SK-N-SH treated with all-trans-retinoic acid at 6 μM for 48 hours (cell line): ENCODE measurements at regions not wholly inside any gene's neighbourhood (a gene's known extent, or its start where the extent isn't known, plus 50 kb on each side); places are given as distances from the start of the nearest gene placed in this dataset.

Experiments
- ATAC-seq: fragments of 200-7000 bp; cut with Tn5 transposase; 3 replicates; pipeline ENCODE4 v1.9.1; 2020; ENCODE audit warnings: mild to moderate bottlenecking, moderate library complexity
- ARNTL ChIP-seq: fragments of 450-650 bp; formaldehyde crosslinking; IDR thresholded peaks from 2 replicates; pipeline ENCODE4 v1.5.0; 2020; ENCODE audit warnings: low read depth, mild to moderate bottlenecking, moderate library complexity, borderline replicate concordance
- BACH2 ChIP-seq: fragments of 250-450 bp; sonication (Bioruptor Pico); IDR thresholded peaks from 2 replicates; pipeline ENCODE4 v1.9.0; 2021; ENCODE audit warnings: mild to moderate bottlenecking, borderline replicate concordance
- CSDC2 ChIP-seq: fragments of 250-450 bp; sonication (Bioruptor Pico); IDR thresholded peaks from 2 replicates; pipeline ENCODE4 v1.5.0; 2020; ENCODE audit warnings: mild to moderate bottlenecking, moderate library complexity
- ESRRG ChIP-seq: fragments of 250-450 bp; sonication (Bioruptor Pico); IDR thresholded peaks from 2 replicates; pipeline ENCODE4 v1.6.1; 2021; ENCODE audit warnings: mild to moderate bottlenecking
- GLIS3 ChIP-seq: fragments of 250-450 bp; sonication (Bioruptor Pico); IDR thresholded peaks from 2 replicates; pipeline ENCODE4 v1.5.0; 2020; ENCODE audit warnings: mild to moderate bottlenecking, moderate library complexity
- ISL1 ChIP-seq: fragments of 250-450 bp; sonication (Bioruptor Pico); IDR thresholded peaks from 2 replicates; pipeline ENCODE4 v2.1.2; 2022; ENCODE audit warnings: mild to moderate bottlenecking, moderate library complexity
- OSR1 ChIP-seq: fragments of 250-450 bp; sonication (Bioruptor Pico); IDR thresholded peaks from 2 replicates; pipeline ENCODE4 v1.8.0; 2022; ENCODE audit warnings: moderate library complexity, mild to moderate bottlenecking, inconsistent platforms
- PATZ1 ChIP-seq: fragments of 250-450 bp; sonication (Bioruptor Pico); IDR thresholded peaks from 2 replicates; pipeline ENCODE4 v1.8.0; 2020; ENCODE audit warnings: mild to moderate bottlenecking, moderate library complexity, borderline replicate concordance
- PPARA ChIP-seq: fragments of 250-450 bp; sonication (Bioruptor Pico); IDR thresholded peaks from 2 replicates; pipeline ENCODE4 v1.5.0; 2020; ENCODE audit warnings: mild to moderate bottlenecking, borderline replicate concordance
- RARB ChIP-seq: fragments of 250-450 bp; sonication (Bioruptor Pico); IDR thresholded peaks from 2 replicates; pipeline ENCODE4 v1.8.0; 2021; ENCODE audit warnings: mild to moderate bottlenecking, moderate library complexity
- TCF4 ChIP-seq: fragments of 250-450 bp; sonication (Bioruptor Pico); IDR thresholded peaks from 2 replicates; pipeline ENCODE4 v1.8.0; 2021; ENCODE audit warnings: mild to moderate bottlenecking, moderate library complexity, borderline replicate concordance
- TOX ChIP-seq: fragments of 250-450 bp; sonication (Bioruptor Pico); IDR thresholded peaks from 2 replicates; pipeline ENCODE4 v1.8.0; 2021; ENCODE audit warnings: mild to moderate bottlenecking, moderate library complexity, borderline replicate concordance
- ZC3H10 ChIP-seq: fragments of 250-450 bp; sonication (Bioruptor Pico); IDR thresholded peaks from 2 replicates; pipeline ENCODE4 v1.5.1; 2021; ENCODE audit warnings: mild to moderate bottlenecking, moderate library complexity
- ZFP3 ChIP-seq: fragments of 250-450 bp; sonication (Bioruptor Pico); IDR thresholded peaks from 2 replicates; pipeline ENCODE4 v1.5.0; 2020; ENCODE audit warnings: mild to moderate bottlenecking, moderate library complexity
- ZFP30 ChIP-seq: fragments of 450-650 bp; formaldehyde crosslinking; IDR thresholded peaks from 2 replicates; pipeline ENCODE4 v1.5.0; 2022; ENCODE audit warnings: mild to moderate bottlenecking, moderate library complexity
- ZNF565 ChIP-seq: fragments of 450-650 bp; formaldehyde crosslinking; conservative IDR thresholded peaks from 2 replicates; pipeline ENCODE4 v1.5.0; 2020; ENCODE audit warnings: low read depth, mild to moderate bottlenecking, moderate library complexity
- ZNF70 ChIP-seq: fragments of 450-650 bp; formaldehyde crosslinking; IDR thresholded peaks from 2 replicates; pipeline ENCODE4 v1.5.0; 2020; ENCODE audit warnings: mild to moderate bottlenecking, moderate library complexity
- ZNF8 ChIP-seq: fragments of 450-650 bp; formaldehyde crosslinking; IDR thresholded peaks from 2 replicates; pipeline ENCODE4 v1.5.0; 2020; ENCODE audit warnings: mild to moderate bottlenecking, moderate library complexity
- TF ChIP-seq, protein P1 (sequence below): fragments of 250-450 bp; sonication (Bioruptor Pico); IDR thresholded peaks from 2 replicates; pipeline ENCODE4 v1.5.1; 2020; ENCODE audit warnings: low read depth, mild to moderate bottlenecking, moderate library complexity
- TF ChIP-seq, protein P2 (sequence below): fragments of 250-450 bp; sonication (Bioruptor Pico); IDR thresholded peaks from 2 replicates; pipeline ENCODE4 v1.8.0; 2021; ENCODE audit warnings: low read depth, mild to moderate bottlenecking, moderate library complexity, borderline replicate concordance

GRCh38 chr6:112979830-112980229, 632.7 kb downstream of the RFPL4B start:
- ATAC-seq = peak; percentile 46; the same call in 2 of the 3 replicates

GRCh38 chr6:112980676-112981075, 633.5 kb downstream of the RFPL4B start:
- no peak for ATAC-seq
- TF ChIP-seq CSDC2 (CRISPR knock-in tag) = no peak
- no peak for TF ChIP-seq PATZ1 (CRISPR knock-in tag)
- no peak for TF ChIP-seq ESRRG
- no peak for TF ChIP-seq ZFP30 (CRISPR knock-in tag)
- TF ChIP-seq RARB (CRISPR knock-in tag) = no peak
- TF ChIP-seq ZNF8 (CRISPR knock-in tag) = no peak
- TF ChIP-seq PPARA (CRISPR knock-in tag) = no peak
- no peak for TF ChIP-seq ARNTL (CRISPR knock-in tag)
- TF ChIP-seq ZC3H10 (CRISPR knock-in tag) = no peak
- no peak for TF ChIP-seq TOX
- TF ChIP-seq, protein P1, sequence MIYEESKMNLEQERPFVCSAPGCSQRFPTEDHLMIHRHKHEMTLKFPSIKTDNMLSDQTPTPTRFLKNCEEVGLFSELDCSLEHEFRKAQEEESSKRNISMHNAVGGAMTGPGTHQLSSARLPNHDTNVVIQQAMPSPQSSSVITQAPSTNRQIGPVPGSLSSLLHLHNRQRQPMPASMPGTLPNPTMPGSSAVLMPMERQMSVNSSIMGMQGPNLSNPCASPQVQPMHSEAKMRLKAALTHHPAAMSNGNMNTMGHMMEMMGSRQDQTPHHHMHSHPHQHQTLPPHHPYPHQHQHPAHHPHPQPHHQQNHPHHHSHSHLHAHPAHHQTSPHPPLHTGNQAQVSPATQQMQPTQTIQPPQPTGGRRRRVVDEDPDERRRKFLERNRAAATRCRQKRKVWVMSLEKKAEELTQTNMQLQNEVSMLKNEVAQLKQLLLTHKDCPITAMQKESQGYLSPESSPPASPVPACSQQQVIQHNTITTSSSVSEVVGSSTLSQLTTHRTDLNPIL = no peak
- TF ChIP-seq ISL1 (CRISPR knock-in tag) = no peak
- TF ChIP-seq ZFP3 = no peak
- no peak for TF ChIP-seq ZNF565 (CRISPR knock-in tag)
- TF ChIP-seq BACH2 (CRISPR knock-in tag) = no peak
- no peak for TF ChIP-seq TCF4 (CRISPR knock-in tag)
- TF ChIP-seq, protein P2, sequence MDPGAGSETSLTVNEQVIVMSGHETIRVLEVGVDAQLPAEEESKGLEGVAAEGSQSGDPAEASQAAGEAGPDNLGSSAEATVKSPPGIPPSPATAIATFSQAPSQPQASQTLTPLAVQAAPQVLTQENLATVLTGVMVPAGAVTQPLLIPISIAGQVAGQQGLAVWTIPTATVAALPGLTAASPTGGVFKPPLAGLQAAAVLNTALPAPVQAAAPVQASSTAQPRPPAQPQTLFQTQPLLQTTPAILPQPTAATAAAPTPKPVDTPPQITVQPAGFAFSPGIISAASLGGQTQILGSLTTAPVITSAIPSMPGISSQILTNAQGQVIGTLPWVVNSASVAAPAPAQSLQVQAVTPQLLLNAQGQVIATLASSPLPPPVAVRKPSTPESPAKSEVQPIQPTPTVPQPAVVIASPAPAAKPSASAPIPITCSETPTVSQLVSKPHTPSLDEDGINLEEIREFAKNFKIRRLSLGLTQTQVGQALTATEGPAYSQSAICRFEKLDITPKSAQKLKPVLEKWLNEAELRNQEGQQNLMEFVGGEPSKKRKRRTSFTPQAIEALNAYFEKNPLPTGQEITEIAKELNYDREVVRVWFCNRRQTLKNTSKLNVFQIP (CRISPR knock-in tag) = no peak

More at GRCh38 chr6:112979830-112980229, 632.7 kb downstream of the RFPL4B start:
- TF ChIP-seq, protein P1 = no peak
- no peak for TF ChIP-seq TOX
- TF ChIP-seq CSDC2 (CRISPR knock-in tag) = no peak
- peak; percentile 74; the same call in 1 of the 2 replicates for TF ChIP-seq ZFP3

DNA sequence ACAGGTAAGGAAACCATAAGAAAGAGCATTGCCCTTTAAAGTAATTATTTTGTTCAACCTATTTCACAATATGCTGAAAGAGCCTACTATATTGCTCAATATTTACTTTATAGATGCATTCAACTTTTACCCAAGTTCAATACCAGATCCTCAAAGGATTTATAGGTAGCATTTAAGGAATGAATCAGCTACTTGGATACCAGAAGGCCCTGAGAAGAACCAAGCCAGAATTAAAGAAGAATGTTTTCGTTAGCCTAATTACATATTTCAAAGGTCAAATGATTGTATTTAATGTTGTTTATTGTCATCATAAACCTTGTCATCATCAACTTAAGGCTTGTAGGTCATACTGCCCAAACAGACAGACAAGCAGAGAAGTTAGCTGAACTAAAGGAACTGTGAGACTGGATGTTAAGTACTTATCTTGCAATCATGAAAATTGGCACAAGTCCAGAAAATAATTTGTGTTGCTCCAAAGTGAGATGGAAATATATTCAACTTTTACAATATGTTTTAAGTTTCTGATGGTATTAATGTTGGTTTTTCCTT, 636.7 kb downstream of the RFPL4B start:
- TF ChIP-seq, protein P1 = no peak
- TF ChIP-seq ZFP3 (no peak), ESRRG (no peak), TOX (no peak), TCF4 (CRISPR knock-in tag) (no peak), ZNF8 (CRISPR knock-in tag) (no peak), GLIS3 (CRISPR knock-in tag) (no peak), PATZ1 (CRISPR knock-in tag) (no peak), ZNF70 (no peak), ARNTL (CRISPR knock-in tag) (no peak), PPARA (CRISPR knock-in tag) (no peak), OSR1 (CRISPR knock-in tag) (no peak)
- ATAC-seq = no peak
